HCT116 (cell line): ENCODE measurements at regions not wholly inside any gene's neighbourhood (a gene's known extent, or its start where the extent isn't known, plus 50 kb on each side); places are given as distances from the start of the nearest gene placed in this dataset.
"Not testable (repeated sequence)": the region's sequence is repeated elsewhere in the genome, so short reads cannot be mapped to it uniquely, and the experiment has no call there.

Experiments used
- ATAC-seq: fragments of 200-7000 bp; cut with Tn5 transposase; 2 replicates; pipeline ENCODE4 v1.9.1; 2020; ENCODE audit warnings: mild to moderate bottlenecking, moderate library complexity
- BruUV-seq: library from RNA; stranded (reverse); fragments of 400-500 nt; replicated peaks from 2 replicates; lab custom pipeline; 2021; lab: Mats Ljungman, UMichigan
- CTCF ChIA-PET: fragments of 300-600 bp; sonication (Branson Sonifier 250); formaldehyde crosslinking; loops from one replicate; lab custom pipeline; 2021; ENCODE audit warnings: antibody characterized with exemption; lab: Charles Lee
- POLR2A ChIA-PET: fragments of 300-600, 350-600 bp; sonication (Branson Sonifier 250); formaldehyde crosslinking; loops from one replicate; lab custom pipeline; 2021; ENCODE audit warnings: antibody characterized with exemption; lab: Charles Lee
- RAD21 ChIA-PET, 2 experiments: fragments of 300-600 bp; sonication (Branson Sonifier 250); formaldehyde crosslinking; loops; one replicate each; lab custom pipeline; 2023; ENCODE audit warnings: low total read pairs in 2 of 2; ENCODE audit not compliant: uncharacterized antibody in 2 of 2, unreplicated experiment in 2 of 2, low non-redundant PET in 1 of 2; lab: Charles Lee
- DNase-seq: peaks from one replicate; pipeline ENCODE4 v3.0.0-alpha.2; 2010; ENCODE audit warnings: low read depth, low spot score
- H2AFZ ChIP-seq: fragments of 200-600 bp; shearing (Covaris generic), sonication (generic); 2 replicates; pipeline ENCODE4 v1.6.1; 2017; ENCODE audit warnings: low read depth, mixed run types, mixed read lengths, antibody characterized with exemption, low read length; ENCODE audit not compliant: poor library complexity, severe bottlenecking
- H3K27ac ChIP-seq: 2 replicates; pipeline ENCODE4 v1.5.1; 2012; ENCODE audit warnings: low read depth, low read length
- H3K27me3 ChIP-seq: fragments of 200-600 bp; sonication (generic); 2 replicates; pipeline ENCODE4 v1.6.1; 2016; ENCODE audit warnings: mixed run types, low read length, mixed read lengths; ENCODE audit not compliant: insufficient read depth
- H3K36me3 ChIP-seq, 2 experiments: fragments of 200-500 bp in 1 of 2; fragments of 200-600 bp in 1 of 2; sonication (Bioruptor generic) in 1 of 2; sonication (generic) in 1 of 2; 2 replicates each; pipeline versions ENCODE4 v1.5.1 to v1.6.1; 2014 to 2016; ENCODE audit warnings: low read length in 2 of 2, inconsistent platforms in 1 of 2, mixed read lengths in 1 of 2, mixed run types in 1 of 2; ENCODE audit not compliant: insufficient read depth in 2 of 2, control insufficient read depth in 1 of 2
- H3K4me1 ChIP-seq, 2 experiments: fragments of 200-600 bp in 1 of 2; sonication (generic) in 1 of 2; 2 replicates each; pipeline versions ENCODE4 v1.5.1 to v1.6.1; 2012 to 2017; ENCODE audit warnings: low read length in 2 of 2, inconsistent platforms in 1 of 2, mild to moderate bottlenecking in 1 of 2, mixed read lengths in 1 of 2, mixed run types in 1 of 2, moderate library complexity in 1 of 2; ENCODE audit not compliant: insufficient read depth in 2 of 2, control insufficient read depth in 1 of 2
- H3K4me2 ChIP-seq: fragments of 200-600 bp; sonication (generic); 2 replicates; pipeline ENCODE4 v1.6.1; 2017; ENCODE audit warnings: mixed run types, low read length, mixed read lengths
- H3K4me3 ChIP-seq, 2 experiments: fragments of 200-600 bp in 1 of 2; sonication (generic) in 1 of 2; replicated peaks in 1 of 2; 2 replicates each; pipeline ENCODE4 v1.5.1; 2011 to 2016; ENCODE audit warnings: low read length in 2 of 2, control low read depth in 1 of 2, low read depth in 1 of 2, mild to moderate bottlenecking in 1 of 2, mixed read lengths in 1 of 2, mixed run types in 1 of 2
- H3K79me2 ChIP-seq: fragments of 200-600 bp; sonication (generic); 2 replicates; pipeline ENCODE4 v1.6.1; 2017; ENCODE audit warnings: mild to moderate bottlenecking, mixed run types, low read length, moderate library complexity, mixed read lengths; ENCODE audit not compliant: insufficient read depth
- H3K9ac ChIP-seq: fragments of 200-600 bp; sonication (generic); 2 replicates; pipeline ENCODE4 v1.6.1; 2016; ENCODE audit warnings: low read length, mixed read lengths
- H3K9me2 ChIP-seq: fragments of 200-600 bp; sonication (generic), shearing (Covaris generic); 2 replicates; pipeline ENCODE4 v1.6.1; 2017; ENCODE audit warnings: mixed run types, mild to moderate bottlenecking, moderate library complexity; ENCODE audit not compliant: insufficient read depth
- H3K9me3 ChIP-seq, 2 experiments: fragments of 200-500 bp in 1 of 2; fragments of 200-600 bp in 1 of 2; sonication (Bioruptor generic) in 1 of 2; sonication (generic) in 1 of 2; 2 replicates each; pipeline ENCODE4 v1.6.1; 2014 to 2017; ENCODE audit warnings: low read length in 2 of 2, mixed read lengths in 2 of 2, inconsistent platforms in 1 of 2, low read depth in 1 of 2, mild to moderate bottlenecking in 1 of 2, mixed run types in 1 of 2, moderate library complexity in 1 of 2; ENCODE audit not compliant: control insufficient read depth in 1 of 2, insufficient read depth in 1 of 2
- H4K20me1 ChIP-seq: fragments of 200-600 bp; sonication (generic), shearing (Covaris generic); 2 replicates; pipeline ENCODE4 v1.6.1; 2017; ENCODE audit warnings: mixed run types, mild to moderate bottlenecking, moderate library complexity; ENCODE audit not compliant: insufficient read depth
- CBX3 ChIP-seq: IDR thresholded peaks from 2 replicates; pipeline ENCODE4 v1.6.1; 2012; ENCODE audit warnings: low read depth
- EGR1 ChIP-seq: IDR thresholded peaks from 2 replicates; pipeline ENCODE4 v1.6.1; 2012; ENCODE audit warnings: low read depth
- EZH2phosphoT487 ChIP-seq: fragments of 200-600 bp; IDR thresholded peaks from 2 replicates; pipeline ENCODE4 v1.6.1; 2018; ENCODE audit warnings: antibody characterized with exemption, borderline replicate concordance
- FOSL1 ChIP-seq: IDR thresholded peaks from 2 replicates; pipeline ENCODE4 v1.6.1; 2012; ENCODE audit warnings: low read depth
- JUND ChIP-seq: IDR thresholded peaks from 2 replicates; pipeline ENCODE4 v1.6.1; 2012
- POLR2A ChIP-seq: IDR thresholded peaks from 2 replicates; pipeline ENCODE4 v1.7.0; 2011; ENCODE audit warnings: borderline replicate concordance; ENCODE audit not compliant: insufficient read depth, insufficient read length; ENCODE audit errors: extremely low read depth
- RAD21 ChIP-seq: IDR thresholded peaks from 2 replicates; pipeline ENCODE4 v1.6.1; 2012; ENCODE audit warnings: low read depth, mild to moderate bottlenecking
- SIN3A ChIP-seq: IDR thresholded peaks from 2 replicates; pipeline ENCODE4 v1.6.1; 2012; ENCODE audit warnings: low read depth
- SP1 ChIP-seq: IDR thresholded peaks from 2 replicates; pipeline ENCODE4 v1.6.1; 2012; ENCODE audit warnings: low read depth
- SRF ChIP-seq: IDR thresholded peaks from 2 replicates; pipeline ENCODE4 v1.6.1; 2012; ENCODE audit warnings: low read depth
- TCF7L2 ChIP-seq: IDR thresholded peaks from 2 replicates; pipeline ENCODE4 v1.7.0; 2011; ENCODE audit warnings: borderline replicate concordance, inconsistent platforms; ENCODE audit not compliant: insufficient read depth, insufficient read length; ENCODE audit errors: extremely low read depth
- YY1 ChIP-seq: IDR thresholded peaks from 2 replicates; pipeline ENCODE4 v1.6.1; 2011; ENCODE audit warnings: low read length, low read depth, moderate library complexity, mild to moderate bottlenecking; ENCODE audit not compliant: insufficient replicate concordance; ENCODE audit errors: extremely low read depth
- intact Hi-C: fragments of 100-400 bp; cut with micrococcal nuclease; formaldehyde crosslinking; loops from 2 replicates; pipeline ENCODE4 v1.10.0; 2022
- TF ChIP-seq, protein P1 (sequence below): IDR thresholded peaks from 2 replicates; pipeline ENCODE4 v1.6.1; 2012; ENCODE audit warnings: low read depth

DNA sequence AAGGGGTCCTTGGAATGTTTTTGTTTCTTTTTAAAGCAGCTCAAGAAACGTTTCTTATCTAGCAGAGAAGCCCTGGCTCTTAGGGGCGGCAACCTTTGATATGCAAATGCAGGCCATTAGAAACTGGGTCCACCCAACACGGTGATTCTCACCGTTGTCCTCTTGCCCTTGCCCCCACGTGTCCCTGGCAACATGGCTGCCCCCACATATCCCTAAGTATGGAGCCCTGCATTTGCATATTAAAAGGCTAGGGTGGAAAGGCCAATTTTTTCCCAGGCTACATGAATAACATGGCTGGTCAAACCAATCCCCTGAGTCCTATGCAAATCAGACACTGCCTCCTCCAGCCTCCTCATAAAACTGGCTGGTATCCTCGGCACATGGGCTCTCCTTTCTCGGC, 230.1 kb upstream of the SPOPL start:
- Histone ChIP-seq H3K27ac (no peak overlapping the region), H3K4me3 (no peak overlapping the region), H4K20me1 (no peaks in the 10 kb centered on the region), H3K9me2 (no peaks in the 10 kb centered on the region), H3K36me3 (no peaks in the 10 kb centered on the region), H3K9ac (no peak overlapping the region), H3K4me2 (no peak overlapping the region), H3K79me2 (no peaks in the 10 kb centered on the region), H2AFZ (no peak overlapping the region), H3K9me3 (no peaks in the 10 kb centered on the region), H3K4me1 (peaks cover 4 to 41% of the 10 kb centered on the region in 2 experiments; a peak in 3 of 4 replicates), H3K27me3 (no peaks in the 10 kb centered on the region)
- intact Hi-C loops, result no loop called here
- ChIA-PET CTCF (no interaction called here), POLR2A (no interaction called here), RAD21 (no interaction called here)
- TF ChIP-seq YY1 (no peak), SIN3A (no peak), SP1 (no peak), CBX3 (no peak), SRF (no peak), JUND (no peak), EZH2phosphoT487 (no peak)
- no TSS peak for BruUV-seq
- no peak for DNase-seq
- ATAC-seq, result no peak

DNA sequence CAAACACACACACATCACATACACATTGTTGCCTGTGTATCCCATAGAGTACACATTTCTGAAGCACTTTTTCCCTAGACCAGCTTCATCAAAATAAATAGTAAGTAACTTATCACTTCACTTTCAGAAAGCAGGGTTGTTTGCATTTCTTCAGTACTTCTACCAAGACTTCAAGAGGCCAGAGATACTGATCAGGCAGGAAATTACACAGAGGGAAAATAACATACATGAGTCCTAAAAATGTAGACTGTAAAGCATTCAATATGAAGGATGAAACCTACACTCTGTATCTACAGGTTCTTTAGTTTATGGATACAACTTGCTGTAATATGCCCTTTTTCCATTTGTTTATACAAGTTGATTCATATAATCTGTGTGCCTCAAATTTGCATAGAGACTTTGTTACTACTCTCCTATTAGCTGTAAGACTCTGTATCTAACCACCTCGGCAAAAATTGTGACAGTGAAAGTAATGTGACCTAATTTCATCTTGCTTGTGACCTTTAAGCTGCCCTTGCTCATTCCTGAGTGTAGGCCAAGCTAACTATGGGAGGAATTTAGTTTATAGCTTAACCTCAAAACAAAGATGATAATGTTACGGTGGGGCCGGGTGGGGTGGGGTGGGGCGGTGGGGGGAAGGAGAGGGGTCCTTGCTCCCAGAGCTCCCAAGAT, 228.9 kb upstream of the SPOPL start:
- Histone ChIP-seq H3K27me3 (no peaks in the 10 kb centered on the region), H3K9ac (no peak overlapping the region), H3K36me3 (no peaks in the 10 kb centered on the region), H3K4me1 (peaks cover 4 to 30% of the 10 kb centered on the region in 2 experiments; a peak in 3 of 4 replicates), H4K20me1 (no peaks in the 10 kb centered on the region), H3K9me3 (no peaks in the 10 kb centered on the region), H3K4me3 (no peak overlapping the region), H3K79me2 (no peaks in the 10 kb centered on the region), H3K4me2 (no peak overlapping the region), H3K9me2 (no peaks in the 10 kb centered on the region), H3K27ac (no peak overlapping the region), H2AFZ (no peak overlapping the region)
- RAD21 ChIA-PET, result no interaction called here
- no TSS peak for BruUV-seq
- ATAC-seq (no peak), DNase-seq (no peak)
- TF ChIP-seq SRF (no peak), RAD21 (no peak), FOSL1 (no peak), EGR1 (no peak), POLR2A (no peak), JUND (no peak), TCF7L2 (no peak)
- TF ChIP-seq, protein P1, sequence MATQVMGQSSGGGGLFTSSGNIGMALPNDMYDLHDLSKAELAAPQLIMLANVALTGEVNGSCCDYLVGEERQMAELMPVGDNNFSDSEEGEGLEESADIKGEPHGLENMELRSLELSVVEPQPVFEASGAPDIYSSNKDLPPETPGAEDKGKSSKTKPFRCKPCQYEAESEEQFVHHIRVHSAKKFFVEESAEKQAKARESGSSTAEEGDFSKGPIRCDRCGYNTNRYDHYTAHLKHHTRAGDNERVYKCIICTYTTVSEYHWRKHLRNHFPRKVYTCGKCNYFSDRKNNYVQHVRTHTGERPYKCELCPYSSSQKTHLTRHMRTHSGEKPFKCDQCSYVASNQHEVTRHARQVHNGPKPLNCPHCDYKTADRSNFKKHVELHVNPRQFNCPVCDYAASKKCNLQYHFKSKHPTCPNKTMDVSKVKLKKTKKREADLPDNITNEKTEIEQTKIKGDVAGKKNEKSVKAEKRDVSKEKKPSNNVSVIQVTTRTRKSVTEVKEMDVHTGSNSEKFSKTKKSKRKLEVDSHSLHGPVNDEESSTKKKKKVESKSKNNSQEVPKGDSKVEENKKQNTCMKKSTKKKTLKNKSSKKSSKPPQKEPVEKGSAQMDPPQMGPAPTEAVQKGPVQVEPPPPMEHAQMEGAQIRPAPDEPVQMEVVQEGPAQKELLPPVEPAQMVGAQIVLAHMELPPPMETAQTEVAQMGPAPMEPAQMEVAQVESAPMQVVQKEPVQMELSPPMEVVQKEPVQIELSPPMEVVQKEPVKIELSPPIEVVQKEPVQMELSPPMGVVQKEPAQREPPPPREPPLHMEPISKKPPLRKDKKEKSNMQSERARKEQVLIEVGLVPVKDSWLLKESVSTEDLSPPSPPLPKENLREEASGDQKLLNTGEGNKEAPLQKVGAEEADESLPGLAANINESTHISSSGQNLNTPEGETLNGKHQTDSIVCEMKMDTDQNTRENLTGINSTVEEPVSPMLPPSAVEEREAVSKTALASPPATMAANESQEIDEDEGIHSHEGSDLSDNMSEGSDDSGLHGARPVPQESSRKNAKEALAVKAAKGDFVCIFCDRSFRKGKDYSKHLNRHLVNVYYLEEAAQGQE, result no peak
- POLR2A ChIA-PET, result no interaction called here
- CTCF ChIA-PET, result no interaction called here
- intact Hi-C loops, result no loop called here

DNA sequence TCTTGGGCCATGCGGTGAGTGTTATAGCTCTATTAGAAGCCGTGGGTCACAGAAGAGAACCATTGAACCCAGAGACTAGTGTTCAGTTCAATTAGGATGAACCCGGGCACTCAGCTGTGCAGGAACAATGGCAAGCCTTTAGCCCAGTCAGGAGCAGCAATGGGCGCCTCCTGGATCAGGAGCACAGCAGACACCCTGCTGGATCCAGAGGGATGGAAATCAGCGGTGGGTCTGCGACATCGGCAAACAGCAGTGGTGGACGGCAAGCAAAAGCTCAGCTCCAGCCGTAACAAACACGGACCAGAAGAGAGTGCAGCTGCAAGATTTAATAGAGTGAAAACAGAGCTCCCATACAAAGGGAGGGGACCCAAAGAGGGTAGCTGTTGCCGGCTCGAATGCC, 228.3 kb upstream of the SPOPL start:
- H3K36me3 ChIP-seq, H3K27me3 ChIP-seq, RAD21 ChIA-PET, H3K4me2 ChIP-seq, H3K79me2 ChIP-seq, H3K4me3 ChIP-seq, POLR2A ChIA-PET, H3K9me3 ChIP-seq, H3K9ac ChIP-seq, CTCF ChIA-PET, ATAC-seq, DNase-seq, BruUV-seq, H4K20me1 ChIP-seq, H2AFZ ChIP-seq, H3K9me2 ChIP-seq, H3K27ac ChIP-seq, intact Hi-C loops: not testable (repeated sequence)
- H3K4me1 ChIP-seq, result peaks cover 4 to 24% of the 10 kb centered on the region in 2 experiments; a peak in 2 of 4 replicates
